Spleen (tissue), 7 donors: ENCODE measurements at regions not wholly inside any gene's neighbourhood (a gene's known extent, or its start where the extent isn't known, plus 50 kb on each side); places are given as distances from the start of the nearest gene placed in this dataset.

Source experiments
- POLR2A ChIP-seq, 3 donors: fragments of 450-650 bp; IDR thresholded peaks; one replicate each; pipeline ENCODE4 v1.5.1; 2017; ENCODE audit warnings: antibody characterized with exemption in 3 of 3, mild to moderate bottlenecking in 1 of 3
- TF ChIP-seq, protein P1 (sequence below), 11 experiments: fragments of 200-600 bp in 7 of 11; fragments of 450-650 bp in 4 of 11; sonication (generic) in 4 of 11; IDR thresholded peaks in 8 of 11; conservative IDR thresholded peaks in 3 of 11; 1 replicate in 7 of 11; 2 replicates in 4 of 11; pipeline versions ENCODE4 v1.4.0 to v1.8.0; 2016 to 2021; ENCODE audit warnings: antibody characterized with exemption in 11 of 11, inconsistent platforms in 4 of 11, mild to moderate bottlenecking in 1 of 11
- donor health status: DM: no; HTN: no; CAD: no; lungs with moderate emphysema.
- donor health status: DM: no; HTN: no; CAD: no.
- donor health status: DM: no; HTN: no; CAD: no.

GRCh38 chr12:71354871-71355270 lies 84.7 kb upstream of the LGR5 start:
- TF ChIP-seq, protein P1, sequence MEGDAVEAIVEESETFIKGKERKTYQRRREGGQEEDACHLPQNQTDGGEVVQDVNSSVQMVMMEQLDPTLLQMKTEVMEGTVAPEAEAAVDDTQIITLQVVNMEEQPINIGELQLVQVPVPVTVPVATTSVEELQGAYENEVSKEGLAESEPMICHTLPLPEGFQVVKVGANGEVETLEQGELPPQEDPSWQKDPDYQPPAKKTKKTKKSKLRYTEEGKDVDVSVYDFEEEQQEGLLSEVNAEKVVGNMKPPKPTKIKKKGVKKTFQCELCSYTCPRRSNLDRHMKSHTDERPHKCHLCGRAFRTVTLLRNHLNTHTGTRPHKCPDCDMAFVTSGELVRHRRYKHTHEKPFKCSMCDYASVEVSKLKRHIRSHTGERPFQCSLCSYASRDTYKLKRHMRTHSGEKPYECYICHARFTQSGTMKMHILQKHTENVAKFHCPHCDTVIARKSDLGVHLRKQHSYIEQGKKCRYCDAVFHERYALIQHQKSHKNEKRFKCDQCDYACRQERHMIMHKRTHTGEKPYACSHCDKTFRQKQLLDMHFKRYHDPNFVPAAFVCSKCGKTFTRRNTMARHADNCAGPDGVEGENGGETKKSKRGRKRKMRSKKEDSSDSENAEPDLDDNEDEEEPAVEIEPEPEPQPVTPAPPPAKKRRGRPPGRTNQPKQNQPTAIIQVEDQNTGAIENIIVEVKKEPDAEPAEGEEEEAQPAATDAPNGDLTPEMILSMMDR (IDR thresholded peaks at IDR 0.05 in 8 of 11, conservative IDR thresholded peaks at IDR 0.05 in 3 of 11) = no peak
- TF ChIP-seq POLR2A (IDR thresholded peaks at IDR 0.05) = no peak
